ENCODE measurements at regions not wholly inside any gene's neighbourhood (a gene's known extent, or its start where the extent isn't known, plus 50 kb on each side); places are given as distances from the start of the nearest gene placed in this dataset.

GRCh38 chr4:151822331-151822730 is 61.5 kb upstream of the GATB start:
- DNase-seq = no peak

GRCh38 chr4:151820004-151820403 is 59.2 kb upstream of the GATB start:
- DNase-seq = no peak

- DNase-seq = no peak
These were observed 50.6 kb upstream of the GATB start for GRCh38 chr4:151811403-151811802.
